H1 (cell line): ENCODE measurements at regions not wholly inside any gene's neighbourhood (a gene's known extent, or its start where the extent isn't known, plus 50 kb on each side); places are given as distances from the start of the nearest gene placed in this dataset.

Experiments used
- EP300 ChIP-seq, 2 experiments: IDR thresholded peaks; 1 replicate in 1 of 2; 2 replicates in 1 of 2; pipeline ENCODE4 v1.6.1; 2011 to 2012; ENCODE audit warnings: low read depth in 2 of 2, low read length in 2 of 2, mild to moderate bottlenecking in 2 of 2, borderline replicate concordance in 1 of 2, inconsistent platforms in 1 of 2, moderate library complexity in 1 of 2
- POLR2AphosphoS5 ChIP-seq: IDR thresholded peaks from 2 replicates; pipeline ENCODE4 v1.6.1; 2011; ENCODE audit warnings: low read depth, low read length
- RFX5 ChIP-seq: IDR thresholded peaks from 2 replicates; pipeline ENCODE4 v1.6.1; 2011; ENCODE audit warnings: low read depth, low read length, improper control_type of control experiment, borderline replicate concordance

- TF ChIP-seq EP300 (IDR thresholded peaks at IDR 0.05; ENCODE audit: borderline replicate concordance in 1 of 2, low read depth in 2 of 2, low read length in 2 of 2) (no peak), RFX5 (no peak), POLR2AphosphoS5 (no peak)
Observed at GRCh38 chr5:68818870-68819269, 274.9 kb upstream of the SLC30A5 start.
